Kidney glomerular epithelial cell (primary cell): ENCODE measurements at regions not wholly inside any gene's neighbourhood (a gene's known extent, or its start where the extent isn't known, plus 50 kb on each side); places are given as distances from the start of the nearest gene placed in this dataset.
"Not testable (repeated sequence)": the region's sequence is repeated elsewhere in the genome, so short reads cannot be mapped to it uniquely, and the experiment has no call there.

Source experiments
- DNase-seq: peaks from one replicate; lab custom pipeline; 2025; lab: John Stamatoyannopoulos, UW

- DNase-seq: no peak
Observed at GRCh38 chr6:77178821-77179220, 284.5 kb downstream of the HTR1B start.

- DNase-seq: no peak
Observed at GRCh38 chr6:77177470-77177869, 285.8 kb downstream of the HTR1B start.

DNA sequence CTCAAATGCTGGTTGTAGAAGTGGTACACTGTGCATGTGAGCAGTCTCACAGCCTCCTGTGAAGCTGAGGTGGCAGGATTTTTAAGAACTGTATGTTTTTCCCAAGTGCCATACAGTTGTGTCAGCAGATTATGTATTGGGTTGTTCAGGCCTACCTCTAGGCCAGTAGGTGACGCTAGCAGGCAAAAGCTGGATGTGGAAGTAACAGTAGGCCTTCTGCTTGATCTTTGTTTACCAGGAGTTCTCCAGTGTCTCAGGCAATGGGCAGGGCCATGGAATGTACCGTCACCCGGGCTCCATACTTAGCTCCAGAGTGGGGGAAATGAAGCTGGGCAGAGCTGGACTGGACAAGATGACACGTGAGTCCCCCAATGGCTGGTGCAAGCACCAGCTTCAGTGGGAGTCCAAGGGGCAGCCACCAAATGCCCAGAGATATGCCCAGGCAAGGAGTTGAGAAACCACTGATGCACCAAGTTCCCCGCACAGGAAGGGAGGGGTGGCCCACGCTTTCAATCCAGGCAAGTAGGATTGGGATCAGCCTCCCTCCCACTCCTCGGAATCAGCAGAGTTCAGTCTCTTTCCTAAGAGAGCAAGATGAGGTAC is 289.7 kb downstream of the HTR1B start:
- no peak for DNase-seq

DNA sequence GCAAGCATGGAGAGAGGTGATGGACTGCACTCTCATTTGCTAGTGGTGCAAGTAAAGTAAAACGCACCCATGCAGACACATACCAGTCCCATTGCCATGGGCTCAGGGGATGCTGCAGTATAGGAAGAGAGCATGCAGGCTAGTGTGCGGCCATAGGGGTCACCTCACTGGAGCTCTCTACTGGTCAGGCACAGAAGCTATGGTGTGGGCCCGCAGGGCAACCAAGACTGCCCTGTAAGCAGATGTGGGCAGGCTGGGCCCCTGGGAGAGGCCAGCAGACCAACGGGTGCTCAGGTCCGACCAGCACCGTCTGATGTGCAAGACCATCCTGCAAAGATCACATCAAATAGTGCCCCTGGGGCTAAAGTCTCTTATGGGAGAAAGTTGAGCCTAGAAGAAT is 290.7 kb downstream of the HTR1B start:
- no peak for DNase-seq

DNA sequence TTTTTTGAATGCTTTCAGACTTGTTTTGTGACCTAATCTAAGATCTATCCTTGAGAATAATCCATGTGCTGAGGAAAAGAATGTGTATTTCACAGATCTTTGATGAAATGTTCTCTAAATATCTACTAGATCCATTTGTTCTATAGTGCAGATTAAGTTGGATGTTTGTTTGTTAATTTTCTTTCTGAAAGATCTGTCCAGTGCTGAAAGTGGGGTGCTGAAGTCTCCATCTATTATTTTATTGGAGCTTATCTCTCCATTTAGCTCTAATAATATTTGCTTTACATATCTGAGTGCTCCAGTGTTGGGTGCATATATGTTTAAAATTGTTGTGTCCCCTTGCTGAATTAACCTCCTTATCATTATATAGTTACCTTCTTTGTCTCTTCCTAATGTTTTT is 303.6 kb downstream of the HTR1B start:
- no peak for DNase-seq

- no peak for DNase-seq
Observed at GRCh38 chr6:77151241-77151640, 312.1 kb downstream of the HTR1B start.

DNA sequence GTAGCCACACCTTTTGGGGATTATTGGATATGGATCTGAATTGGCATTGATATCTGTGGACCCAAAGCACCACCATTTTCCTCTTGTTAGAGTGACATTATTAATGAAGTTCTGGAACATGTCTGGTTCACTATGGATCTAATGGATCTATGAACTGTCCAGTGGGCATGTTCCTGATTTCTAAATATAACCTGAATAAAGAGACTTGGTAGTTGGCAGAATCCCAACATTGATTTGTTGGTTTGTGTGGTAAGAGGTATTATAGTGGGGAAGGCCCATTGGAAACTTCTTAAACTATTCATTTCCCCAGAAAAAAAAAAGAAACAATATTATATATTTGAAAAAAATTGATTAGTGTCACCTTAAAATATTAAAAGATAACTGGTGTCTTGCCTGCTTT is 312.6 kb downstream of the HTR1B start:
- no peak for DNase-seq

DNA sequence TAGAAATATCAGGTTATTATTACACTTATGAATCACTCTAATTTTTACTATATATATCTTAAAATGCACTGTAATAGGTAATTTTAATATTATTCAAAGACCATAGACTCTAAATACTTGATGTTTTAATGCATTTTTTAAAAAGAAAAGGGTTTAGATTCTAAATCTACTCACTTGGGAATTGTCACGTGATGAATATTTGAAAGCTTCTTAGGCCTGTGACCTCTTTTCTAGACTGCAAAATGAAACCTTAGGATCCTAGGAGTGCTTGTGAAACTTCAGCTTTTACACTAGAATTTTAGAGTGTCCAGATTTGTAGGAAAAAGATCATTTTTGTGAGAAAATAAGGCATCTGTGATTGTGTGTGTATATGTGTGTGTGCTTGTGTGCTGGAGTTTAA is 318.0 kb downstream of the HTR1B start:
- no peak for DNase-seq

DNA sequence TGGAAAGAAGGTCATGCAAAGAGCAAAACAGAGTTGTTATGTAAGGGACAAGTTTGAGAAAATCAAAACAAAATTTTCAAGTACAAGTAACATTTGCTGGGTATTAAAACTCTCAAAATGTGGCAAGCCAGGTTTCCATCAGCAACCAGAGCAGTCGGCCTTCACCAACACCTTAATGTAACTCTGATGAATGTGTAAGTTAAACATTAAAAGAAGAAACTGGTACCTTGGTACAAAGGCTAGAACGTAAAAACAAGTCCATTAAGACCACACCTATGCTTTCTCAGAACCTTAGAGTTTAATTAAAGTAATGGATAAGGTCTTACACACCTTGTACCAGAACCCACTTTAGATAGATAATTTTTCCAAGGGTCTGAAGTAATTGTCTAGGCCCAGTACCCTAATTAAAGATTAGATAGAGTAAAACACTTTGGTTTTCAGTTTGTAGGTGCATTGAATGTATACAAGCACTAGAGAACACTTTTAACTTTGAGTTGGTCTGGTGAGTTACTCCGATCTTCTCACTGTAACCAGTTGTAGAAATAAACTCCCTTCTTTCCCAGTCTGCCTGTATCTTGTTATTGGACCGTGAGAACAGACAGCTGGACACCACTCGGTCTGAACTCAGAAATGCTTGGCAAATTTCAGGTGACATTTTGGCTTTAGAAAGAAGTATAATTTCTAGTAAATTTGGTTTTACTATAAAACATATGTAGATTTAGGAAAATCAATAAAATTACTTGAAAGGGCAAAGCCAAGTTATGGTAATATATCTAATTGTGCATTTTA is 319.4 kb downstream of the HTR1B start:
- DNase-seq: no peak

- peak; percentile 57 for DNase-seq
Observed at GRCh38 chr6:77136086-77136485, 327.2 kb downstream of the HTR1B start.

DNA sequence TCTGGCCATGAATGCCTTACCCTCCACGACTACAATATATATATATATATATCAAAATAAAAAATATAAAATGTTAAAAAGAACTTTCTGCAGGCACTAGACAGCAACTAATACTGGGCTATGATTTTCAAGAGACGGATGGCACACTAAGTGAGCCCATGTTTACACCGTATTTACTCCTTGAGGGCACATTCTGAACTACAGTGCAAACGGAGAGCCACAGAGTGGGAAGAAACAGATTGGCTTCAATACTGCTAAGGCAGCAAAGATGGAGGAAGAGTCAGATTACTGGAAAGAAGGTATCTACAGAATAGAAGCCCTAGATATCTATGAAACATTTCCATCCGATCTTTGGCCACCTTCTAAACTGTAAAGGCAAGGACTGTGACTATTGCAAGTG is 330.3 kb downstream of the HTR1B start:
- no peak for DNase-seq

- no peak for DNase-seq
Observed at GRCh38 chr6:77131426-77131825, 331.9 kb downstream of the HTR1B start.

DNA sequence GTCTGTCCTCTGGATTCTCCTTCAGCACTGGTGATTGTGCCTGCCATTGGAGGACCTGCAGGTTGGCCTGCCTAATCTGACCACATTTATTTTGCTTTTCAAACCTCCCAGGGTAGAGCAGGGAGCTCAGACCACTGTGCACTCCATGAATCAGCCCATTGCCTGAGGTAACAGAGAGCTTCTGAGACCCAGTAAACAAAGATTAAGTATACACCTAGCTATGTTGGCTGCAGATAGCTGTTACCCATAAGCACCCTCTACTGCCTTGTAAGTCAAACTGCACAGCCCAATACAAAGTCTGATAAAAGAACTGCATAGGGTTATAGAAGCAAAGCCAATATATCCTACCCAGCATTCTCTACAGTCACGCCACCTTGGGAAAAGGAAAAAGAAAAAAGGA is 338.7 kb downstream of the HTR1B start:
- DNase-seq: no peak

GRCh38 chr6:77123527-77123926 is 339.8 kb downstream of the HTR1B start:
- DNase-seq: no peak

GRCh38 chr6:77106992-77107391 is 356.3 kb downstream of the HTR1B start:
- DNase-seq: no peak

- DNase-seq: no peak
Observed at GRCh38 chr6:77105091-77105490, 358.2 kb downstream of the HTR1B start.

- no peak for DNase-seq
Observed at GRCh38 chr6:77097940-77098339, 365.4 kb downstream of the HTR1B start.

GRCh38 chr6:77095936-77096627 is 367.2 kb downstream of the HTR1B start:
- DNase-seq: no peak

DNA sequence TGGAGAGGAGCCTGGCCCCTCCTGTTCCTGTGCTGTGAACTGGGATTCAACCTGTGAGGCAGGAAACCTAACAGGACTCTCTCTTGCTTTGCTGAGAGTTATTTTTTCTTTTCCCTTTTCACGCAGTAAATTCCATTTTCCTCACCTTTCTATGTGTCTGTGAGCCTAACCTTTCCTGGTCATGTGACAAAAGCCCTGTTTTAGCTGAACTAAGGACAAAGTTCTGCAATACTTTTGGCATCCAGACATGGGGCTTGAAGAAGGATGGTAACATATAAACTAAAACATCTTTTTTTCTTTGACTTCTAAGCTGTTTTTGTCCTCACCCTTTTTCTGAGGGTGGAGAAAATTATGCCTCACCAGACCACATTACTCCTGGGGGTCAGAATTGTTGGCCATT is 368.5 kb downstream of the HTR1B start:
- no peak for DNase-seq

DNA sequence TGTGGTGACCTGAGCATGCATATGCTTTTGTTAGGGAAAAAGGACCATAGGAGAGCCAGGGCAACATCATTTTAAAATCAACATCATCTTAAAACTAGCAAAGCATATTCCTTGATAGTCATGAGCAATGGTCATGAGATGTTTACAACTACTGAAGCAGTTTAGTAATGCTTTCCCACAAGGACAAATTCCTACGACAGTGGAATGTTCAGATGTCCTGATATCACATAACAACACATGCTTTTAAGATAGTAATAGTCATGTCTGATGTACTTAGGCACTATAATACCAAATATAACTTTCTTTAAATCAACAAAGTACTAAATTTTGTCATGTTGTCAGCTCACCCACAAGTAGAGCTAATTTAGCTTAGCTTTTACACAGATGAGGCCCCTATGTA is 370.3 kb downstream of the HTR1B start:
- no peak for DNase-seq

- DNase-seq: no peak
Observed at GRCh38 chr6:77089776-77090175, 373.5 kb downstream of the HTR1B start.

DNA sequence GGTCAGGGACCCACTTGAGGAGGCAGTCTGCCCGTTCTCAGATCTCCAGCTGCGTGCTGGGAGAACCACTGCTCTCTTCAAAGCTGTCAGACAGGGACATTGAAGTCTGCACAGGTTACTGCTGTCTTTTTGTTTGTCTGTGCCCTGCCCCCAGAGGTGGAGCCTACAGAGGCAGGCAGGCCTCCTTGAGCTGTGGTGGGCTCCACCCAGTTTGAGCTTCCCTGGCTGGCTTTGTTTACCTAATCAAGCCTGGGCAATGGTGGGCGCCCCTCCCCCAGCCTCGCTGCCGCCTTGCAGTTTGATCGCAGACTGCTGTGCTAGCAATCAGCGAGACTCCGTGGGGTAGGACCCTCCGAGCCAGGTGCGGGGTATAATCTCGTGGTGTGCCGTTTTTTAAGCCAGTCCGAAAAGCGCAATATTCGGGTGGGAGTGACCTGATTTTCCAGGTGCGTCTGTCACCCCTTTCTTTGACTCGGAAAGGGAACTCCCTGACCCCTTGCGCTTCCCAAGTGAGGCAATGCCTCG is 375.4 kb downstream of the HTR1B start:
- not testable (repeated sequence) for DNase-seq
